HG03097 (cell line): ENCODE measurements at regions not wholly inside any gene's neighbourhood (a gene's known extent, or its start where the extent isn't known, plus 50 kb on each side); places are given as distances from the start of the nearest gene placed in this dataset.

Experiments used
- ATAC-seq: cut with Tn5 transposase; IDR thresholded peaks from one replicate; pipeline ENCODE4 v1.9.1; 2021; ENCODE audit not compliant: unreplicated experiment, low FRiP score

DNA sequence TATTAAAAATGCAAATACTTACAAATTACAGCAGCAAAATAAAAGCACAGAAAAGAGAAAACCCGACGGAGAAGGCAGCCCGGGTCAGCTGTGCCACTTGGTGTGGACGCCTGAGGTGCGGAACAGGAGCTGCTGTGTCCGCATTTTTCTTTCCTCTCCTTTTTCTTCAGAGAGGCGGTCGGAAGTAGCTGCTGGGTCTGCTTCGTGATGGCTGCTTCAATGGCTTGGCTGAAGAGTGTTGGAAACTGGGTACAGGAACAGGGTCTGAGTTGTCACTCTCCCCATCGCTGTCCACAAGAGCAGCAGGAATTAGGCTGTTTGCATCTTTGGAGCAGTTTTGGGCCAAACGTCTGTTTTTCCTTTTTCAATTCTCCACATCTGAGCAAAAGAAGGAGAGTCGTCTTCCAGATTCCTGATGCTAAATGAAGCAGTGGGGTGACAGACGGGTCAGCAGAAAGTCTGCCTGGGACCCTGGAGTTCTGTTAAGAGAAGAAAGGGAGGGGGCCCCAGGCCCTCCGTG lies 53.5 kb upstream of the ARL8B start:
- ATAC-seq = no peak

DNA sequence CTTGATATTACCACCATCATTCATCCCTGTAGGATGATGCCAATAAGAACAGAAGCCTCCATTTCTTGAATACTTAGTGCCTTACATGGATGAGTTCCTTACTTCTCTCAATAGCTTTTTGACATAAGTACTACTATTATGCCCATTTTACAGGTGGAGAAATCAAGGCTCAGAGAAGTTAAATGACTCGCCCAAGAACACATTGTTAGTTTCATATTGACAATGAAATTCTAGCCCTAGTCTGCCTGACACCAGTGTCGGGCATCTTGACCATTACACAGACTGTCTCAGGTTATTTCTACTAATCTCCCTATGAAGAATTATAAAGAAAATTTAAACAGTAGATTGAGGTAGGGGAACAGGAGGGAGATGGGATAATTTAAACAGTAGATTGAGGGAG lies 52.5 kb upstream of the ARL8B start:
- no peak for ATAC-seq

DNA sequence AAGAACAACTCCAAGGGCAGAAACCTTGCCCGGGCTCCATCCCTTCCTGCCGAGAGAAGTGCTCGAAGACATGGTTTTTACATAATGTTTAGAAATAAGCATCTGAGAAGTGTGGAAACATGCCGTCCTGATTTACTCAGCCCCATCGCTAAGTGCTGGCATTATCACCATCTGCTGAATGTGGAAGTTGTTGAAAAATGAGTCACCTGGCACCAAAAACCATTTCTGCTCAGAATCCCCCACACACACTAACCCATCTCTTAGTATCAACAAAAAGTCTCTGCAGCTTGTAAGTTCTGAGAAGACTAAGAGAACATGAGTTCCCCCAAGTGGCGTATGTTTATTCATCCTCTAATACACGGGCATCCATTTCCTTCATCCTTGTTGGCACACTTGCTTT lies 51.0 kb upstream of the ARL8B start:
- ATAC-seq = no peak

DNA sequence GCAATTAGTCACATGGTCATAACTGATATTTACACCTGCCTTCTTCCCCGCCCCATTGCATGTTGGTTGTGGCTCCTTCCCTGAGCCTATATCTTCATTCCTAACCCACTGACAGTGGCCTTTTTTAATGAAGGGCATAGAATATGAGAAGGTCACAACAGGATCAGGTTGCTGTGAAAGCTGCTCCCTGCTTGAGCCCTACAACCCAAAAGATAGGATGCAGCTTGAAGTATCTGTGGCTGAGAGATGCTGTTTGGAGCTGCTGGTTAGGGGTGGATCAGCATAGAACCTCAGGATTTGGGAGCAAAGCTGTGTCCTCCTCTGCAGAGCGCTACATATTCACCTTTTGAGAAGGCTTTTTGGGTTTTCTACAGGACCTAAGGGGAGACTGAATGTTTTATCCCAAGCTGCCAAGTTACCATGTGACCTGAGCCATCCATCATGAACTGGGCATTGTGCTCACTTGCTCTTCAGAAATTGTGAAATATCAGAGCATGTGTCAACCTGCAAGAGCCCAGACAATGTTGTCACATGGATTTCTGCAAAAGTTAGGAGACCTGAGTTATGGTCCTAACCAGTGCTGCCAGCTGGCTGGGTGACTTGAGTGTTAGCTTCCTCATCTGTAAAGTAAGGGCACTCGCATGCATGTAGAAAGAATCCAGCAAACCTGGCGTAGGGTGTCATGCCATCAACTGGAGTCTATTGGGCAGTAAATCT lies 49.8 kb upstream of the ARL8B start:
- no peak for ATAC-seq
